COLO668 (cell line): ENCODE measurements at regions not wholly inside any gene's neighbourhood (a gene's known extent, or its start where the extent isn't known, plus 50 kb on each side); places are given as distances from the start of the nearest gene placed in this dataset.

Source experiments
- DNase-seq: peaks from one replicate; lab custom pipeline; 2025; ENCODE audit not compliant: unreplicated experiment; lab: John Stamatoyannopoulos, UW

DNA sequence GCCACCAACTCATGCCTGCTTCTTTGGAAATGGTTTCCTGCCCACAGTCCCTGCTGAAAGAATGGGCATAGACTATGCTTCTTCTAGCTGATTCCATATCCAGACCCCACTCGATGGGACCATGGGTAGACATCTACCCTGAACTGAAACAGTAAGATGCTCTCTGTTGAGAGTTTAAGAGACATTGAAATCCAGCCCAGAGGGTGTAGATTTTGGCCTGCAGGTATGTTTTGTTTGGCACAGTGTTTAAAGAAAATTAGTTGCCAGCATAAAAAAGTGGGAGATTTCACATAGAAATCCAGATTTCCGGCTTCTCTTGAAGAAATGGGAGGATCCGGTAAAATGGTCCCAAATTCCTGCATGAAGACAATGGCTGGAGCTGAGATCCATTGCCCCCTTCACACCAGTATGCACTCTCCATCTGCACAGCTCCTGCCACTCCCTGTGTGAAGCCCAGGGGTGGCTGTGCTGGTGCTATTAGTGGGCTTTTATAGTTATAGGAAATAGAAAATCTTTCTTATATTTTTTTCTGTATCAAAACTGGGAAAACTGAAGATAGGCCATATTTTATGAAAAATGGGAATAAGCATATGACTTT is 218.1 kb downstream of the PTEN start:
- no peak for DNase-seq

DNA sequence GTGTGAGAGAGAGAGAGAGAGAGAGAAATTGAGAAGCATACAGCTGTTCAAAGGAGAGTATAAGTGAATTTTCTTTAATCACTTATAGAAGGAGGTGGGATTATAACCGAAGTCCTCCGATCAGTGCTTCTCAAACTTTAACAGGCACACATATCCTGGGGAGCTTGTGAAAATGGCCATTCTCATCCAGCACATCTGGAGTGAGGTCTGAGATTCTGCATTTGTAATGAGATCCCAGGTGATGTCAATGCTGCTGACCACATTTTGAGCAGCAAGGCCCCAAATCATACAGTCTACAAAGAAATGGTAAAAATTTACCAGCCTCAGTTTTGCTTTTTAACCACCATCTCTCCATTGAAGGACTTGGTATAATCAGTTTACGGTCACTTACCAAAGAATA is 219.0 kb downstream of the PTEN start:
- no peak for DNase-seq

DNA sequence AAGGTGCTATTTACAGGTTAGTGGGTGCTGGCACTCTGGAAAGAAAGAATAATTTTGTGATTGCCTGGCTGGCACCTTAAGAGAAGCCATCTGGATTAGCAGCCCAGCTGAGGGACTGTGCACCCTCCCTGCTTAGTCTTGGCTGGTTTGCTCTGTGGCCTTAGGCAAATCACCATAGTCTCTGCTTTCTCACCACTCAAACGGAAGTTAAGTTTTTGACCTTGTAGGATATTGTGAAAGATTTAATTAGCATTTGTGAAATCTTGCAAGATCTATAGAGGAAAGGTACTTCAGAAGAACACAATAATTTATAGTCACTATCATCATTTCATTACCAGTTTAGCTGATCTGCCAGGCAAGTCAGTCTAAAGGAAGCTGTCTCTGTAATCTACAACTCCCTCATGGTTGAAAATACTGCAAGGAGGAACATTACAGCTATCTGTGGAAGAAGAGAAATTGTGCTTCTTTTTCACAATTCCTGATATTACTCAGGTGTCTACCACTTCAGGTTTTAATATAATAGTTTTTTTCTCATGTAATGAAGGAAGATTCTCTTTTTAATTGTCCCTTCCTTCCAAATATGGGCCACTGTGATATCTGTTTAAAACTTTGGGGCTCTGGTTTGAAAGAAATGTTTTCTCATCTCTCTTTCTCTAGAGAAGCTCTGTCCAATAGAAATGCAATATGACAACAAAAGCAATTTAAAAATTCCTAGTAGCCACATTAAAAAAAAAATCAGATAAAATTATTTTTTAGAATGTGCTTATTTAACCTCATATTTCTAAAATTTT is 219.6 kb downstream of the PTEN start:
- DNase-seq: no peak

DNA sequence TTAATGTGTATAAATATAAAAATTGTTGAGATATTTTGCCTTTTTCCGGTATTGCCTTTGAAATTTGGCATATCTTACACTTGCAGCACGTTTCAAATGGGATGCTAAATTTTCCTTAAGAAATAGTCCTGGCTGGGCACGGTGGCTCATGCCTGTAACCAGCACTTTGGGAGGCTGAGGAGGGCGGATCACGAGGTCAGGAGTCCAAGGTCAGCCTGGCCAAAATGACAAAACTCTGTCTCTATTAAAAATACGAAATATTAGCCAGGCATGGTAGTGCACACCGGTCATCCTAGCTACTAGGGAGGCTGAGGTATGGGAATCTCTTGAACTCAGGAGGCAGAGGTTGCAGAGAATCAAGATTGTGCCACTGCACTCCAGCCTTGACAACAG is 220.2 kb downstream of the PTEN start:
- DNase-seq: no peak

DNA sequence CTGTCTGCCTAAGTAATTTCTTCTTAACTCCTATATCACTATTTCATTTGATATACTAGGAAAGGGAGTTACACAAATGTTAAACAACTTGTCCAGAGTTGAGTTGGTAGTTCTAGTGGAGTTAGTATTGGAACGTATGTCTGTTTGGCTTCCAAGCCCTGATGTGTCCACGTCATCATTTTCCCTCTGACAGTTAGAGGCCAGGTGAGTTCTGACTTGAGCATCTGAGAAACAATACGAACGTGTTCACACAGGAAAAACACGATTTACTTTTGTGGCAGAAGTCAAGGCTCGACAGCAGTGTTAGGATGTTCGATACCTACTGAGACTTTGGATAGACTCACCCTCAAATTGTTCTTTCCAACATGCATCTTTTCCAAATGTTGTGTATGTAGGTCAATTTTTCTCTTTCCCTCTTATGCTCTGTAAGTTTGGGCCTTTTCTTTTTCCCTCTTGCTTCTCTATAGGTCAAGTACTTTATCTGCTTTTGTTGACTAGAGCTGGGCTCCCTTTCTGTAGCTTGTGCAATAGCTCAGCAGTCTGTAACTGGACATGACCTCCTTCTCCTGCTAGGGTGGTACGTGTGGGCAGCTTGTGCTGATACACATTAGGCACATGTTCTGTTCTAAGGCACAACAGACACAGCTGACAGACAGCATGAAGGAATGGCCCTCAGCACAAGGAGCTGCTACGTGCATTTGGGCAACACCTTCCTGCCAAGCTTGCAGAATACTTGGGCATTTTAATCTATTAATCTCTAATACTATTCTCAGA is 222.9 kb downstream of the PTEN start:
- no peak for DNase-seq

DNA sequence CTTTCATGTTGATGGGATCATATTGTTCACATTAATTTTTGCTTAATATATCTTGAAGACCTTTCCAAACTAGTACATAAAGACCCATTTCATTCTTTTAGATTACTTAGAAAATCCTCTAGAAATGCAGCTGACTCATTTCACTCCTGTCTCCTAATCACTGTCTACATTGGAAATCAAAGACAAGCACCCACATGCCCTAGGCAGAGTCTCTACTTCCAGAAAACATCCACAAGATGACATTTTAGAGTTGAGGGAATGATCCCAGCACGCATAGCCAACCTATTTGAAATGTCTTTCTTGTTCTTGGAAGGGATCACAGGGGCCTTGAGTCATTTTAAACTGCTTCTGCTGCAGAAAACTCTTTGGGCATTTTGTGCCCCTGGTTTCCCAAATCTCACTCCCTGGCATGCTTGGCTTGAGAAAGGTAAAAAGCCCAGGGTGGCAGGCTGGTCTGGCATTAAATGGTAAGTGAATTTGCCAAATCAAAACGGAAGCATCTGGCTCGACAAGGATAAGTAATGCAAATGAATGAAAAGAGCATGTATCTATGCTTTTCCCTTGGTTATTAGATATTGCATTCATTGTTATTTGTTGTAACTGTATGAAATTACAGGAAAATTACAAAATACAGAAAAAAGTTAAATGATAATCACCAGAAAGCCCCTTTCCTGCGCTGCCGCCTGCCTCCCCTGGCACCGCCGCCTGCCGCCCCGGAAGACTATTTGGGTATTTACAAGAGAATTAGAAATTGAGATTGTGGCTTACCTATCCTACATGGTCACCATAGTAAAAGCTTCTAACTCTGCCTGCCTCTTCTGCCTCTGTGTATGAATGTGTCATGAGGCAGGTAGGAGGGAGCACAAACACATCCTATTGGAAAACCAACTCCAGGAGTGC is 225.3 kb downstream of the PTEN start:
- DNase-seq: no peak

DNA sequence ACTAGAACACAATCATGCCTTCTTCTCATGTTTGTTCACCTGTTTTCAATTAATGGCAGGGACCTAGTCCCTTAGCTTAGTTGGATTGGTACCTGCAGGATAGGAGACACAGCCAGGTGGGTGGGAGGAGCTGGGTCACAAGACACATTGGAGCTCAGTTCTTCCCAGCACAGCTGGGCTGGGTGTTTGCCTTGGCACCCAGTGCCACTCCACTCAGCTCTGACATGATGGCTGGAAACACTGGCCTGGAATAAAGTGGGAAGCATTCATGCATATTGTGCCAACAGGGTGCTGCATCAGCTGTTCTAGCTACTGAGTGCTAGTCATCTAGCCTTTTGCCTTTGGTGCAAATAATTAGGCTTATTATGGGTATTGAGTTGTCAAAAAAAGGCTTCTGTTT is 226.1 kb downstream of the PTEN start:
- DNase-seq: peak; percentile 85

DNA sequence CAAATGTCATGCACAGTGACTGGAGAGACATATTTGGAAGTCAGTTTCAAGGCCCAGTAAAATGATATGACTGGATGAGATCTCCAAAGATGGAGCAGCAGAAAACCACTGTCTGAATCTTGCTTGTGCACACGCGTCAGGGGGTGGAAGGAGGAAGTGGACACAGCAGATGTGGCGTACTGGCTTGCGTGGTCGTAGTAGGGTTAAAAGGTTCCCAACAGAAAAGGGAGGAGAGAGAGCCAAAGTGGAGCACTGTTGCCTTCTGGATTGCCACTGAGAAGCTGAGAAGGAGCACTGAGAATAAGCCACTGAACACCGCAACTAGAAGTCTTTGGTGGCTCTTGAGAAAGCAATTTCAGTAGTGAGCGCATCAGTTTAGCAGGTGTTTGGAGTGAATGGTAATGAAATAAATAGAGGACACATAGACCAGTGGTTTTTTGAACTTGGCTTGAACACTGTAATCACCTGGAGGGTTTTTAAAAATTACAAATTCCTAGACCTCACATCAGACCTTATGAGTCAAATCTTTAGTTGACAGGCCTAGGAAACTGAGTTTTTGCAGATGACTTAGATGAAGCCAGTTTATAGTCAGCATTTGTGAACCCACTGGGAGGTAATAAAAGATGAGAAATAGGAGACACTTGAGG is 227.3 kb downstream of the PTEN start:
- no peak for DNase-seq

DNA sequence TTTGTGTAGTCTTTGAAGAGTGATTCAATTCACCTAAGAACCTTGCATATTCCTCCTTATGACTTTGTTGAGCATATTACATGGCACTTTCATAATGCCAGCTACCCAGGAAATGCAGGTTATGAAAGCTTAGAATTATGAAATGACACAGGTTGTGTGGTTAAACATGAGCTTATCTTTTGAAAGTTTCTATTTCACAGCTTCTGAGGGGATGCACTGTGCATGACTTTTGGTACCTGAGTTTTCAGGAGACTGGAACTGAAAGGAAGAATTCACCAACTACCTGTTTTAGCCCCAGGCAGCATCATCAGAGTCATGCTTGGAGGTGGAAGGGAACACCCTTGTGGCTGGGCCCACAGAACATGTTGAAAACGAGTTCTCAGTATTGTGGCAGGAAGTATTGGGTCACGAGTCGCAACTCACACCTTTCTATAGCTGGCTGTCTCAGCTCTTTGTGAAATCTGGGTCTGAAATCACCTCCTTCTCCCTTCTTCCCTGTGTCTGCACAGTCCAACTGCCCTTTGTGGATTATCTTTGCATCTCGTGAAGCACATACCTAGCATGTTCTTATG is 228.2 kb downstream of the PTEN start:
- no peak for DNase-seq

DNA sequence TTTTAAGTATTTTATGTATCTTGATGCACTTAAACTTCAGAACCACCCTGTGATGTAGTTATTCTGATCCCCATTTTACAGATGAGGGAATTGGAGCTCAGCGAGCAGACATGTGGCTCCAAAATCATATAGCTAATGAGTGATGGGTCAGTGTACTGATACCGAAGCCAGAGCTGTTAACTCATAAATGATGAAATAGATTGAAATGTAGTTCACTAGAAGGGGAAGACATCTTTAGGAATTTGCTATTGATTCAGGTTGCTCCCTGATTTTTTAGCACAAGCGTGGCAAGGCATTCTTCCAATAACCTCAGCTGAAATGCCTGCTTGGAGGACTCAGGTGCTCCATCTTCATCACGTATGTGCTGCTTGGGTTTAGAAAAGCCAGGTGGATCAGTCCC is 228.8 kb downstream of the PTEN start:
- DNase-seq: no peak

DNA sequence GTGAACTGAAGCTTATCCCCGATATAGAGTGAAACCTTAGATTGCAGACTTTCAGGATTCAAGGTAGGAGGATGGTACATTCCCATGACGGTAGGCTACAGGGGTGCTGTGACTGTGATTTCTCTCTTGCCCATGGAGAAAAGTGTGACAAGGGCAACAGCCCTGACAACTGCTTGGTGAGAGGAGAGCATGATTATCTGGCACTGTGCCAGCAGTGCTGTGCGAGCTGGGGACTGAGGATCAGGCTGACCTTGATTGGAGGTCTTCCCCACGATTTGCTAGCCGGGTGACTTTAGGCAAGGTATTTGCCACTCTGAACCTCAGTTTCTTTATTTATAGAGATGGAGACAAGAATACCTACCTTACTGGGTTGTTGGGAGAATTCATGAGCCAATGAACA is 229.5 kb downstream of the PTEN start:
- peak; percentile 40 for DNase-seq

DNA sequence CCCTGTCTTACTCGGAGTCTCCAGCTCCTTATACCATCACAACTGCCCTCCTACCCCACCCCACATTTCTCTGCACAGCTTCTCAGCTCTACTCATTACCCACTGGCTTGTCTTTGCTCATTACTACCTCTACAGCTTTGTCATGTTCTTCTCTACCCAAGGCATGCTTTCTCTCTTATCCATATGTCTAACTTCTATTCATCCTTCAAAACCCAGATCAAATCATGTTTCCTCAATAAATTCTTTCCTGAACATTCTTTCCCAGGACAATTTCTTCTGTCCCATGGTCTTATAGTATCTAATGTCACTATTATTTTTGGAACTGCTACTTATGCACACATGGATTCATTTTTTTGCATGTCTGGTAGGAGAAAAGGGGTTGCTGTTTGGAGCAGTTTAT is 231.4 kb downstream of the PTEN start:
- no peak for DNase-seq

DNA sequence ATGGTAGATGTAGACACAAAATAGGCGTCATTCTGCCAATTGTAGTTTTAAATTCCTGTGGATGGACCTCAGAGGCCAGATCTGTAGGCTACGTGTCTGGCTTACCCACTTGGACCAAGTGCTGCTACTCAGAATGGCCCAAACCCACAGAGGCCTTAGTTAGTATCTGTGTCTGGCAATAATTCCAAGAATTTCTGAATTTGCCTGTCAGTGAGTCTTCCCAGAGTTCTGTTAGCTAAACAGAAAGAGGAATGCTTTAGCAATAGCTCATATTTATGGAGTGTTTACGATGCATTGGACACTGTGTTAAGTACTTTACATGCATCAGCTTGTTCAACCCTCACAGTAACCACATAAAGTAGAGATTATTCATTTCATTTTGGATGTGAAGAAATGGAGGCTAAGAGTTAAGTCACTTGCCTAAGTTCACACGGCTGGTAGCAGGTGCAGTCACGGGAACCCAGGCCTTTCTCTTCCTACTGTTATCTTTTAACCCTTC is 231.8 kb downstream of the PTEN start:
- no peak for DNase-seq

DNA sequence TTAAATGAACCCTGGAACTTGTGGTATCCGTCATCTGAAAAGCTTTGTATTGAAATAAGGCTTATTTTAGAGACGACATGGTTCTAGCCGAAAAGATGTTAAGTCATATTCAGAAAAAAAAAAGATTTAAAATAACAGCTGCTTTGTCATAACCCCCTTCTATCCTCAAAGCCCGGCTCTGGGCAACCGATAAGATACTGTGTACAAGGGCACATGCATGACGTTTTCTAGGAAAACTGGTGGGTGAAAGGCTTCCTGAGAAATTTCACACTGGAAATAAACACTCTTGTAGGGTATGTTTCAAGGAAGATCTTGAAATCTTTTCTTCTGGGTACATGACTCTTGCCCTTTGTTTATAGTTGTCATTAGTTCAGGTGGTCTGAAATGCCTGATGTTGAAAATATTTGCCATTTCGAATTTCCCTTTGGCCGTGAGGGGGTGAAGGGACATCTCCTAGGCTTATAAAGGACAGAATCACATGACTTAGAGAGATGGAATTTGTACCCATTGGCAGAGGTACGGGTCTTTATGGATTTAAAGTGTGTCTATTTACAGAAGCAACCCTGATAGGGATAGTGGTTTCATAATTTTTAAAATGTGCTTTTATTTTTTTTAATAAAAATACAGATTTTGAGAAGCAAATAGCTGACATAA is 232.5 kb downstream of the PTEN start:
- DNase-seq: no peak

DNA sequence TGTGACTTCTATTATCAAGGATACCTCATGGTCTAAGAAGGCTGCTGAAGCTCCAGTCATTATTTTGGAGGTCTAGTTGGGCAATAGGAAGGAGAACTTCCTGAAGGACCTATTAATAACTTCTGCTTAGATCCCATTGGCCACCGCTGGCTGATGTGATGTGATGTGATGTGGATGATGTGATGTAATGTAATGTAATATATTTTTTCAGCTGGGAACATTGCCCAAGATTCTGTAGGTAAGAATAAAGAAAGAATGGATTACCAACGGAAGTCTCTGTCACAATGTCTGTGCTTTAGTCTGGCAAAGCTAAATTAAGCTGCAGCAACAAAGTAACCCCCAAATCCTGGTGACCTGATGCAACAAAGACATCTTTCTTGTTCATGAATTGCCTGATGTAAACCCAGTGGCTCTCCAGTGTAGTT is 233.7 kb downstream of the PTEN start:
- no peak for DNase-seq

DNA sequence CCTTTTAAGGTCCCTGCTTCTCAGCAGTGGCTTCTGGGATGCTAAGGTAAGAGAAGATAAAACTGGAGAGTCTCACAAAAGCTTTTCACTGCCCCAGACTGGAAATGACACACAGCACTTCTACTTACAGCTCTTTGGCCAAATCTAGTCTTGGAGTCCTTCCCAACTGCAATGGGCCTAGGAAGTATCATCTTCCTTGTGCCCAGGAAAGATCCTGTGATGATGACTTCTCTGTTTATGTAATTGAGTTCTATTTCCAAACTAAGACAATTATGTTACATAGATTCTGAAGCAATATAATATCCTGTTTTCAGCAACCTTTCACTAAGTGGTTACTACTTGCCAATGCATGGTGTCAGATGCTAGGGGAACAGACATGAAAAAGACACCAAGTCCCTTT is 234.1 kb downstream of the PTEN start:
- no peak for DNase-seq

DNA sequence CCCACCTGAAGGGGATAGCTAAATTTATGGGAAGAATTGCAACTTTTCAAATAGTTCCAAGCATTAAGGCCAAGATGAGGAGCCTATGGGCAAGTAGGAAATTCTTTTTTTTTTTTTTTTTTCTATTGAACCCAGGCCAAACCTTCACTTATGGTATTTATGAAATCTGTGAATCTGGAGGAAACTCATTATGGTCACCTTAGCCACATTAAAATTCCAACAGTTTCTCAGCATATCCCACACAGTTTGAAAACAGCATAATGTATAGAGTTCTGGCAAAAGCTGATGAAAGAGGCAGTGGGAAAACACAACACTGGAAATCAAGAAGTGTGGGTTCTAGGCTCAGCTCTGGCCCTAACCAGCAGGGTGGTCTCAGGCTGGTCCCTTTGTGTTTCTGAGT is 236.9 kb downstream of the PTEN start:
- no peak for DNase-seq

DNA sequence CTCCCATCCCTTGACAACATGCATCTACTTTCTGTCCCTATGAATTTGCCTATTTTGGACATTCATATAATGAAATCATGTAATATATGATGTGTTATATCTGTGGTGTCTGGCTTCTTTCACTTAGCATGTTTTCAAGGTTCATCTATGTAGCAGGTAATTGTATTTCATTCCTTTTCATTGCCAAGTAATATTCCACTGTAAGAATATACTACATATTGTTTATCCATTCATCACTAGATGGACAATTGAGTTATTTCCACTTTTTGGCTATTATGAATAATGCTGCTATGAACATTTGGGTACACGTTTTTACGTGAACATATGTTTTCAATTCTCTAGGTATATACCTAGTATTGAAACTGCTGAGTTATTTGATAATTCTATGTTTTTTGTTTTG is 238.2 kb downstream of the PTEN start:
- DNase-seq: no peak

DNA sequence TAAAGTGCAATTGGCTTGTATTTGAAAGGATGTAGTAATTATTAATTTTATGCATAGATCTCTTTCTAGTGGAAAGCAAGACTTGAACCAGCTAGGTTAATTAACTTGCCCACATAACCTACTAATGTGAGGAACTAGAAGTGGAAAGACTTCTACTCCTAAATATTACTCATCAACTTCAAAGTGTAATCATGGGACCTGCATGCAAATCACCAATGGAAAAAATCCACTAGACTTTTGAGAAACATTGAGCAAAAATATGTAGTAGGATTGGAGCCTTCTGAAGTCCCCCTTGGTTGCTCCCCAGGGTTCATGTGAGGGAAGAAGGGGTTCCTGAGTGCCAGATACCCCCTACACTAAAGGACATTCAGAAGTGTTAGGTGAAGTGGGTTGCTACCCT is 240.2 kb downstream of the PTEN start:
- DNase-seq: no peak

DNA sequence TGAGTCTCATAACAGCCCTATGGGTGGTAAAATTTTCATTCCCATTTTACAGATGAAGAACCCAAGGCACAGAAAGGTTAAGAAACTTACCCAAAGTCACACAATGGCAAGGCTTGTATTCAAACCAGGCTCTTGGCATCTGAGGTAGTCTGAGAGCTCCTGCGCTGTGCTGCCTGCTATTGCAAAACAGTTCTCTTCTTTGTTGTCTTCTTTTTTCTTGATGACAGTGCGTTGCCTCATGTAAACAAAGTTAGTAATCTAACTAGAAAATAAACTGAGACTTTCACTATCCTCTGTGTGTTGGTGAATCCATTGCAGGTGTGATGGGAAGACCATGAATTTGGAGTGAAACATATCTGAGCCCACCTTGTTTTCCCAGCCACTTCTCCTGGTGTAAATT is 240.8 kb downstream of the PTEN start:
- DNase-seq: no peak
